Stimulated activated CD8-positive, alpha-beta memory T cell treated with anti-CD3 and anti-CD28 coated beads, Interleukin-7, amount 100 ng/mL, for 24 hours (primary cell): ENCODE measurements at regions not wholly inside any gene's neighbourhood (a gene's known extent, or its start where the extent isn't known, plus 50 kb on each side); places are given as distances from the start of the nearest gene placed in this dataset.

Experiments used
- DNase-seq: peaks from one replicate; pipeline ENCODE4 v3.0.0-alpha.2; 2020; ENCODE audit warnings: low read depth

GRCh38 chr2:128578406-128579390 is 260.0 kb upstream of the HS6ST1 start:
- no peak for DNase-seq

- DNase-seq = no peak
These were observed 261.2 kb upstream of the HS6ST1 start for GRCh38 chr2:128579825-128580224.

GRCh38 chr2:128580988-128581848 is 262.6 kb upstream of the HS6ST1 start:
- DNase-seq = no peak

GRCh38 chr2:128581849-128582244 is 263.2 kb upstream of the HS6ST1 start:
- DNase-seq = no peak

GRCh38 chr2:128584296-128584890 is 265.7 kb upstream of the HS6ST1 start:
- DNase-seq = no peak

GRCh38 chr2:128585706-128586105 is 267.0 kb upstream of the HS6ST1 start:
- DNase-seq = no peak

- DNase-seq = no peak
These were observed 271.0 kb upstream of the HS6ST1 start for GRCh38 chr2:128589681-128590080.

- DNase-seq = no peak
These were observed 271.8 kb upstream of the HS6ST1 start for GRCh38 chr2:128590309-128591021.

GRCh38 chr2:128591022-128591860 is 272.6 kb upstream of the HS6ST1 start:
- DNase-seq = no peak

GRCh38 chr2:128591861-128592822 is 273.5 kb upstream of the HS6ST1 start:
- DNase-seq = no peak

- DNase-seq = no peak
These were observed 274.8 kb upstream of the HS6ST1 start for GRCh38 chr2:128593518-128593878.

GRCh38 chr2:128593879-128594650 is 275.4 kb upstream of the HS6ST1 start:
- no peak for DNase-seq

GRCh38 chr2:128594651-128594910 is 275.9 kb upstream of the HS6ST1 start:
- no peak for DNase-seq

GRCh38 chr2:128594953-128595677 is 276.4 kb upstream of the HS6ST1 start:
- no peak for DNase-seq

- no peak for DNase-seq
These were observed 277.2 kb upstream of the HS6ST1 start for GRCh38 chr2:128595763-128596395.

- DNase-seq = no peak
These were observed 277.9 kb upstream of the HS6ST1 start for GRCh38 chr2:128596396-128597120.

- no peak for DNase-seq
These were observed 278.6 kb upstream of the HS6ST1 start for GRCh38 chr2:128597121-128597762.
